Suprapubic skin (tissue), 4 donors: ENCODE measurements at regions not wholly inside any gene's neighbourhood (a gene's known extent, or its start where the extent isn't known, plus 50 kb on each side); places are given as distances from the start of the nearest gene placed in this dataset.

Source experiments
- DNase-seq, 2 donors: peaks; one replicate each; pipeline ENCODE4 v3.0.0-alpha.2; 2019; ENCODE audit warnings: low spot score in 2 of 2
- H3K27ac ChIP-seq: fragments of 200-600 bp; sonication (generic); one replicate; pipeline ENCODE4 v1.5.1; 2019
- H3K27me3 ChIP-seq: fragments of 200-600 bp; sonication (generic); one replicate; pipeline ENCODE4 v1.5.1; 2019
- H3K36me3 ChIP-seq: fragments of 200-600 bp; sonication (generic); one replicate; pipeline ENCODE4 v1.5.1; 2019
- H3K4me1 ChIP-seq: fragments of 200-600 bp; sonication (generic); one replicate; pipeline ENCODE4 v1.5.1; 2019
- H3K4me3 ChIP-seq: fragments of 200-600 bp; sonication (generic); one replicate; pipeline ENCODE4 v1.5.1; 2019; ENCODE audit warnings: mild to moderate bottlenecking
- H3K9me3 ChIP-seq: fragments of 200-600 bp; sonication (generic); one replicate; pipeline ENCODE4 v1.5.1; 2019
- EP300 ChIP-seq: sonication (generic); formaldehyde crosslinking; IDR thresholded peaks from one replicate; pipeline ENCODE4 v1.6.1; 2017; ENCODE audit warnings: antibody characterized with exemption
- POLR2A ChIP-seq, 2 donors: fragments of 450-650 bp; IDR thresholded peaks; one replicate each; pipeline ENCODE4 v1.6.1; 2017; ENCODE audit warnings: antibody characterized with exemption in 2 of 2, mild to moderate bottlenecking in 2 of 2, moderate library complexity in 2 of 2
- POLR2AphosphoS5 ChIP-seq, 3 donors: sonication (generic); formaldehyde crosslinking; IDR thresholded peaks; one replicate each; pipeline ENCODE4 v1.6.1; 2017; ENCODE audit warnings: antibody characterized with exemption in 3 of 3
- WGBS: methylation state at CpG from one replicate; pipeline ENCODE4 v1.1.5; 2018; 5-methylcytosine and 5-hydroxymethylcytosine counted together
- TF ChIP-seq, protein P1 (sequence below), 2 donors: fragments of 200-600 bp in 1 of 2; fragments of 450-650 bp in 1 of 2; sonication (generic) in 1 of 2; IDR thresholded peaks; one replicate each; pipeline ENCODE4 v1.5.1; 2016 to 2019; ENCODE audit warnings: antibody characterized with exemption in 2 of 2, mild to moderate bottlenecking in 1 of 2, moderate library complexity in 1 of 2

DNA sequence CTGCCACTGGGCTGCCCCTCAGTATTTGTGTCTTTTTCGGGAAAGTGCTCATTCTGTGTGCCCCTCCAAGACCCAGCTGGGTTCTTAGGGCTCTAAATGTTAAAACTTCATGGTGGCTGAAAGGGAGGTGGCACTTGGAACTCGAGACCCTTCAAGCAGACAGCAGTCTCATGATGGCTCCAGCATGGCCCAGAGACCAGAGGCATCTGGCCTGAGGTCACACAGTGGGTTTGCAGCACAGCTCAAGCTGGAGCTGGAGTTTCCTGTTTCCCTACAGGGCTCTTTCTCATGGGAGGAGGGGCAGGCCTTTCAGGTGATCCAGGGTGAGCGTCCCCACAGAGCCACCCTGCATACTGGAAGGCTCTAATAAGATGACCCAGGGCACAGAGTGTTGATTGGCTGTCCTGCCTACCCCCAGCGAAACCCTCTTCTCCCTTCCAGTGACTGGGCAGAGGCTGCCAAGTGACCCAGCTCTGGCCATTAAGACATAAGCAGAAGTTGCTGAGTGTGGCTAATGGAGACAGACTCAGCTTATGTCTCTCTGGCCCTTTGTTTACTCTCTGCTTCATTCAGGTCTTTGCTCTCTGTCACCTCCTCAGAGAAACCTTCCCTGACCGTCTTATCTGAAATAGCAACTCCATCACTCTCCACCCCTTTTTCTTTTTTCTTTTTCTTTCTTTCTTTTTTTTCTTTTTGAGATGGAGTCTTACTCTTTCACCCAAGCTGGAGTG, 166.6 kb upstream of the SMAD3 start:
- no peaks in the 10 kb centered on the region for H3K27me3 ChIP-seq
- TF ChIP-seq, protein P1, sequence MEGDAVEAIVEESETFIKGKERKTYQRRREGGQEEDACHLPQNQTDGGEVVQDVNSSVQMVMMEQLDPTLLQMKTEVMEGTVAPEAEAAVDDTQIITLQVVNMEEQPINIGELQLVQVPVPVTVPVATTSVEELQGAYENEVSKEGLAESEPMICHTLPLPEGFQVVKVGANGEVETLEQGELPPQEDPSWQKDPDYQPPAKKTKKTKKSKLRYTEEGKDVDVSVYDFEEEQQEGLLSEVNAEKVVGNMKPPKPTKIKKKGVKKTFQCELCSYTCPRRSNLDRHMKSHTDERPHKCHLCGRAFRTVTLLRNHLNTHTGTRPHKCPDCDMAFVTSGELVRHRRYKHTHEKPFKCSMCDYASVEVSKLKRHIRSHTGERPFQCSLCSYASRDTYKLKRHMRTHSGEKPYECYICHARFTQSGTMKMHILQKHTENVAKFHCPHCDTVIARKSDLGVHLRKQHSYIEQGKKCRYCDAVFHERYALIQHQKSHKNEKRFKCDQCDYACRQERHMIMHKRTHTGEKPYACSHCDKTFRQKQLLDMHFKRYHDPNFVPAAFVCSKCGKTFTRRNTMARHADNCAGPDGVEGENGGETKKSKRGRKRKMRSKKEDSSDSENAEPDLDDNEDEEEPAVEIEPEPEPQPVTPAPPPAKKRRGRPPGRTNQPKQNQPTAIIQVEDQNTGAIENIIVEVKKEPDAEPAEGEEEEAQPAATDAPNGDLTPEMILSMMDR (IDR thresholded peaks at IDR 0.05), result no peak
- TF ChIP-seq POLR2AphosphoS5 (IDR thresholded peaks at IDR 0.05) (no peak), POLR2A (IDR thresholded peaks at IDR 0.05) (no peak), EP300 (no peak)
- peak in 1 of 2 donors; percentile 49 for DNase-seq
- H3K36me3 ChIP-seq, result no peaks in the 10 kb centered on the region
- no peak overlapping the region for H3K27ac ChIP-seq
- whole genome bisulfite sequencing, result 94% methylated on average over 5 of the region's 5 CpGs
- H3K9me3 ChIP-seq, result no peaks in the 10 kb centered on the region
- peaks cover 5% of the 10 kb centered on the region for H3K4me1 ChIP-seq
- no peak overlapping the region for H3K4me3 ChIP-seq

- DNase-seq, result peak in 1 of 2 donors; percentile 35
- TF ChIP-seq POLR2A (IDR thresholded peaks at IDR 0.05), result no peak
- TF ChIP-seq, protein P1 (IDR thresholded peaks at IDR 0.05), result no peak
- no peaks in the 10 kb centered on the region for H3K36me3 ChIP-seq
- H3K9me3 ChIP-seq, result no peaks in the 10 kb centered on the region
- no peaks in the 10 kb centered on the region for H3K27me3 ChIP-seq
- H3K4me3 ChIP-seq, result no peak overlapping the region
- WGBS, result 87% methylated on average over 9 of the region's 9 CpGs
- H3K27ac ChIP-seq, result no peak overlapping the region
- H3K4me1 ChIP-seq, result peaks cover 7% of the 10 kb centered on the region
Measured at GRCh38 chr15:66899555-66900350, 165.6 kb upstream of the SMAD3 start.

GRCh38 chr15:66900586-66901310, 164.7 kb upstream of the SMAD3 start:
- peak in 1 of 2 donors; percentile 1 for DNase-seq
- WGBS, result 88% methylated on average over 13 of the region's 14 CpGs
- Histone ChIP-seq H3K27ac (no peak overlapping the region), H3K27me3 (no peaks in the 10 kb centered on the region), H3K4me1 (peaks cover 2% of the 10 kb centered on the region), H3K36me3 (no peaks in the 10 kb centered on the region), H3K4me3 (no peak overlapping the region), H3K9me3 (no peaks in the 10 kb centered on the region)
- TF ChIP-seq POLR2A (IDR thresholded peaks at IDR 0.05) (no peak), POLR2AphosphoS5 (IDR thresholded peaks at IDR 0.05) (no peak), EP300 (no peak)
- TF ChIP-seq, protein P1 (IDR thresholded peaks at IDR 0.05), result no peak

GRCh38 chr15:66901336-66902100, 163.9 kb upstream of the SMAD3 start:
- H3K27ac ChIP-seq, result no peak overlapping the region
- DNase-seq, result no peak

More at GRCh38 chr15:66901336-66902100, 163.9 kb upstream of the SMAD3 start:
- WGBS, result 92% methylated on average over 6 of the region's 6 CpGs
- Histone ChIP-seq H3K4me3 (no peak overlapping the region), H3K9me3 (no peaks in the 10 kb centered on the region), H3K36me3 (no peaks in the 10 kb centered on the region), H3K4me1 (peaks cover 2% of the 10 kb centered on the region), H3K27me3 (no peaks in the 10 kb centered on the region)
- TF ChIP-seq, protein P1 (IDR thresholded peaks at IDR 0.05), result no peak
- TF ChIP-seq POLR2AphosphoS5 (IDR thresholded peaks at IDR 0.05) (no peak), EP300 (no peak), POLR2A (IDR thresholded peaks at IDR 0.05) (no peak)
